ENCODE measurements at regions not wholly inside any gene's neighbourhood (a gene's known extent, or its start where the extent isn't known, plus 50 kb on each side); places are given as distances from the start of the nearest gene placed in this dataset.

GRCh38 chr11:129590753-129591475 is 215.3 kb downstream of the BARX2 start:
- no peak for DNase-seq

GRCh38 chr11:129591527-129591926 is 215.9 kb downstream of the BARX2 start:
- no peak for DNase-seq

GRCh38 chr11:129592191-129592590 is 216.5 kb downstream of the BARX2 start:
- DNase-seq: no peak

GRCh38 chr11:129593098-129593497 is 217.4 kb downstream of the BARX2 start:
- no peak for DNase-seq

GRCh38 chr11:129595038-129595962 is 219.7 kb downstream of the BARX2 start:
- no peak for DNase-seq

GRCh38 chr11:129596351-129596750 is 219.3 kb upstream of the TMEM45B start:
- no peak for DNase-seq

GRCh38 chr11:129598378-129598777 is 217.3 kb upstream of the TMEM45B start:
- no peak for DNase-seq

- no peak for DNase-seq
Measured at GRCh38 chr11:129605815-129606214, 209.8 kb upstream of the TMEM45B start.

GRCh38 chr11:129608711-129609110 is 206.9 kb upstream of the TMEM45B start:
- DNase-seq: no peak

GRCh38 chr11:129610125-129610524 is 205.5 kb upstream of the TMEM45B start:
- DNase-seq: peak; percentile 1

GRCh38 chr11:129610545-129610944 is 205.1 kb upstream of the TMEM45B start:
- DNase-seq: no peak

- no peak for DNase-seq
Measured at GRCh38 chr11:129611661-129612446, 203.8 kb upstream of the TMEM45B start.

GRCh38 chr11:129612447-129612961 is 203.1 kb upstream of the TMEM45B start:
- DNase-seq: no peak

GRCh38 chr11:129613071-129613470 is 202.6 kb upstream of the TMEM45B start:
- DNase-seq: no peak

GRCh38 chr11:129614256-129614944 is 201.2 kb upstream of the TMEM45B start:
- no peak for DNase-seq

- no peak for DNase-seq
Measured at GRCh38 chr11:129618046-129618569, 197.5 kb upstream of the TMEM45B start.

- DNase-seq: no peak
Measured at GRCh38 chr11:129620237-129621104, 195.2 kb upstream of the TMEM45B start.

- DNase-seq: no peak
Measured at GRCh38 chr11:129625930-129626329, 189.7 kb upstream of the TMEM45B start.

- no peak for DNase-seq
Measured at GRCh38 chr11:129631201-129631600, 184.4 kb upstream of the TMEM45B start.

- DNase-seq: no peak
Measured at GRCh38 chr11:129636926-129637325, 178.7 kb upstream of the TMEM45B start.

- DNase-seq: no peak
Measured at GRCh38 chr11:129637473-129637872, 178.2 kb upstream of the TMEM45B start.
